GM23338 (cell line): ENCODE measurements at regions not wholly inside any gene's neighbourhood (a gene's known extent, or its start where the extent isn't known, plus 50 kb on each side); places are given as distances from the start of the nearest gene placed in this dataset.

ENCODE experiments used
- ATAC-seq: fragments of 200-7000 bp; cut with Tn5 transposase; 3 replicates; pipeline ENCODE4 v1.9.1; 2020
- DNase-seq: peaks from one replicate; pipeline ENCODE4 v3.0.0-alpha.2; 2015; ENCODE audit warnings: low spot score
- H2AFZ ChIP-seq: fragments of 200-600 bp; sonication (generic); 2 replicates; pipeline ENCODE4 v1.8.0; 2016; ENCODE audit warnings: antibody characterized with exemption, mild to moderate bottlenecking, moderate library complexity
- H3F3A ChIP-seq: fragments of 200-600 bp; sonication (generic); replicated peaks from 2 replicates; pipeline ENCODE4 v1.8.0; 2017; ENCODE audit warnings: antibody characterized with exemption, mixed run types, low read depth
- H3K27ac ChIP-seq: fragments of 200-600 bp; sonication (generic); 2 replicates; pipeline ENCODE4 v1.6.1; 2016; ENCODE audit warnings: low read depth
- H3K27me3 ChIP-seq: fragments of 200-600 bp; sonication (generic); 2 replicates; pipeline ENCODE4 v1.8.0; 2016; ENCODE audit warnings: mild to moderate bottlenecking, mixed run types, moderate library complexity; ENCODE audit not compliant: insufficient read depth
- H3K36me3 ChIP-seq: fragments of 200-600 bp; sonication (generic); 2 replicates; pipeline ENCODE4 v1.8.0; 2016; ENCODE audit warnings: mild to moderate bottlenecking; ENCODE audit not compliant: insufficient read depth
- H3K4me1 ChIP-seq: fragments of 200-600 bp; sonication (generic); 2 replicates; pipeline ENCODE4 v1.8.0; 2016; ENCODE audit warnings: mild to moderate bottlenecking, moderate library complexity; ENCODE audit not compliant: insufficient read depth
- H3K4me2 ChIP-seq: fragments of 200-600 bp; sonication (generic); 2 replicates; pipeline ENCODE4 v1.7.1; 2017; ENCODE audit warnings: mixed run types
- H3K4me3 ChIP-seq: fragments of 200-600 bp; sonication (generic); 2 replicates; pipeline ENCODE4 v1.6.1; 2016; ENCODE audit warnings: mixed run types
- H3K79me2 ChIP-seq: fragments of 200-600 bp; sonication (generic); replicated peaks from 2 replicates; pipeline ENCODE4 v1.8.0; 2017; ENCODE audit warnings: mild to moderate bottlenecking; ENCODE audit not compliant: insufficient read depth
- H3K9me2 ChIP-seq: fragments of 200-600 bp; sonication (generic); 2 replicates; pipeline ENCODE4 v1.8.0; 2017; ENCODE audit not compliant: insufficient read depth
- H4K20me1 ChIP-seq: fragments of 200-600 bp; sonication (generic); replicated peaks from 2 replicates; pipeline ENCODE4 v1.8.0; 2017; ENCODE audit warnings: mild to moderate bottlenecking; ENCODE audit not compliant: insufficient read depth
- H3K27ac Mint-ChIP-seq: 2 replicates; pipeline ENCODE4 v1.8.0; 2020; ENCODE audit warnings: inconsistent platforms, mild to moderate bottlenecking, moderate library complexity, mixed read lengths
- H3K27me3 Mint-ChIP-seq: 3 replicates; pipeline ENCODE4 v1.8.0; 2022; ENCODE audit warnings: low read depth, mild to moderate bottlenecking, moderate library complexity, mixed read lengths, inconsistent platforms; ENCODE audit not compliant: insufficient read depth, poor library complexity
- H3K36me3 Mint-ChIP-seq: 3 replicates; pipeline ENCODE4 v1.8.0; 2021; ENCODE audit warnings: low read depth, mild to moderate bottlenecking, inconsistent platforms, moderate library complexity, mixed read lengths
- H3K4me1 Mint-ChIP-seq: 3 replicates; pipeline ENCODE4 v1.8.0; 2020; ENCODE audit warnings: mild to moderate bottlenecking, inconsistent platforms, mixed read lengths
- H3K4me3 Mint-ChIP-seq: 3 replicates; pipeline ENCODE4 v1.8.0; 2021; ENCODE audit warnings: moderate library complexity, mild to moderate bottlenecking, inconsistent platforms, mixed read lengths
- H3K9me3 Mint-ChIP-seq: 3 replicates; pipeline ENCODE4 v1.8.0; 2020; ENCODE audit warnings: moderate library complexity, mild to moderate bottlenecking, inconsistent platforms, mixed read lengths
- CREB1 ChIP-seq: fragments of 250-450 bp; sonication (Bioruptor Pico); IDR thresholded peaks from 2 replicates; pipeline ENCODE4 v1.5.0; 2020; ENCODE audit warnings: low read depth, mild to moderate bottlenecking, moderate library complexity
- CTCF ChIP-seq, 2 experiments: fragments of 200-600 bp in 1 of 2; sonication (generic) in 1 of 2; conservative IDR thresholded peaks; 2 replicates each; pipeline versions ENCODE4 v1.5.1 to v1.6.1; 2016 to 2017; ENCODE audit warnings: antibody characterized with exemption in 2 of 2, low read depth in 2 of 2, mild to moderate bottlenecking in 2 of 2, moderate library complexity in 1 of 2
- ETS1 ChIP-seq: IDR thresholded peaks from 2 replicates; pipeline ENCODE4 v1.6.1; 2016; ENCODE audit warnings: antibody characterized with exemption
- EZH2 ChIP-seq: fragments of 200-600 bp; sonication (generic); IDR thresholded peaks from one replicate; pipeline ENCODE4 v1.8.0; 2017; ENCODE audit warnings: antibody characterized with exemption, mild to moderate bottlenecking, low read depth; ENCODE audit not compliant: unreplicated experiment
- EZH2phosphoT487 ChIP-seq: fragments of 200-600 bp; sonication (generic); IDR thresholded peaks from one replicate; pipeline ENCODE4 v1.8.1; 2018; ENCODE audit warnings: antibody characterized with exemption; ENCODE audit not compliant: unreplicated experiment
- JUNB ChIP-seq: IDR thresholded peaks from one replicate; pipeline ENCODE4 v1.6.1; 2016; ENCODE audit warnings: antibody characterized with exemption; ENCODE audit not compliant: unreplicated experiment
- NANOG ChIP-seq: IDR thresholded peaks from 2 replicates; pipeline ENCODE4 v1.6.1; 2016; ENCODE audit warnings: antibody characterized with exemption, borderline replicate concordance
- POLR2AphosphoS5 ChIP-seq: IDR thresholded peaks from 2 replicates; pipeline ENCODE4 v1.6.1; 2016; ENCODE audit warnings: antibody characterized with exemption, low read depth
- STAT1 ChIP-seq: IDR thresholded peaks from one replicate; pipeline ENCODE4 v1.6.1; 2016; ENCODE audit warnings: antibody characterized with exemption; ENCODE audit not compliant: unreplicated experiment
- ZNF114 ChIP-seq: fragments of 250-450 bp; sonication (Bioruptor Pico); IDR thresholded peaks from 2 replicates; pipeline ENCODE4 v1.5.0; 2020; ENCODE audit warnings: mild to moderate bottlenecking, moderate library complexity
- ZNF331 ChIP-seq: fragments of 250-450 bp; sonication (Bioruptor Pico); IDR thresholded peaks from 2 replicates; pipeline ENCODE4 v1.5.0; 2020; ENCODE audit warnings: low read depth, mild to moderate bottlenecking, moderate library complexity
- TF ChIP-seq, protein P1 (sequence below): IDR thresholded peaks from one replicate; pipeline ENCODE4 v1.6.1; 2018; ENCODE audit warnings: antibody characterized with exemption; ENCODE audit not compliant: unreplicated experiment
- TF ChIP-seq, protein P2 (sequence below): fragments of 250-450 bp; sonication (Bioruptor Pico); IDR thresholded peaks from 2 replicates; pipeline ENCODE4 v1.5.0; 2020; ENCODE audit warnings: mild to moderate bottlenecking, moderate library complexity

DNA sequence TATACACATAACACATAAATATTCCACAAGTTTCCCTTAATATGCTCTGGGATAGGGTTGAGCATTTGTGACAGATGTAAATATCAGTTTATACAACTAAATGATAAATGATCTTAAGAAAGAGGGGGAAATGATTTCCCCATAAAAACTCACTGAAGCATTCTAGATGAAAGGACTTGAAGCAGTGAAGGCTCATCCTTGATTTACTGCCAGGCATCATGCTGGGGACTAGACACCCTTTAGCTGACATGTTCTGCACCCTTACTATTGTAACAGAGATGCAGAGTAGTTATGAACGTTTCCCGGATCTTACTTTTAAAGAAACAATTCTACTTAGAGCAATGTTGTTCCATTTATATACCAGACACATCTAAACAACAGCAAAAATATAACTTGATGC lies 235.8 kb downstream of the PTGER3 start:
- no peak for TF ChIP-seq POLR2AphosphoS5
- TF ChIP-seq, protein P1, sequence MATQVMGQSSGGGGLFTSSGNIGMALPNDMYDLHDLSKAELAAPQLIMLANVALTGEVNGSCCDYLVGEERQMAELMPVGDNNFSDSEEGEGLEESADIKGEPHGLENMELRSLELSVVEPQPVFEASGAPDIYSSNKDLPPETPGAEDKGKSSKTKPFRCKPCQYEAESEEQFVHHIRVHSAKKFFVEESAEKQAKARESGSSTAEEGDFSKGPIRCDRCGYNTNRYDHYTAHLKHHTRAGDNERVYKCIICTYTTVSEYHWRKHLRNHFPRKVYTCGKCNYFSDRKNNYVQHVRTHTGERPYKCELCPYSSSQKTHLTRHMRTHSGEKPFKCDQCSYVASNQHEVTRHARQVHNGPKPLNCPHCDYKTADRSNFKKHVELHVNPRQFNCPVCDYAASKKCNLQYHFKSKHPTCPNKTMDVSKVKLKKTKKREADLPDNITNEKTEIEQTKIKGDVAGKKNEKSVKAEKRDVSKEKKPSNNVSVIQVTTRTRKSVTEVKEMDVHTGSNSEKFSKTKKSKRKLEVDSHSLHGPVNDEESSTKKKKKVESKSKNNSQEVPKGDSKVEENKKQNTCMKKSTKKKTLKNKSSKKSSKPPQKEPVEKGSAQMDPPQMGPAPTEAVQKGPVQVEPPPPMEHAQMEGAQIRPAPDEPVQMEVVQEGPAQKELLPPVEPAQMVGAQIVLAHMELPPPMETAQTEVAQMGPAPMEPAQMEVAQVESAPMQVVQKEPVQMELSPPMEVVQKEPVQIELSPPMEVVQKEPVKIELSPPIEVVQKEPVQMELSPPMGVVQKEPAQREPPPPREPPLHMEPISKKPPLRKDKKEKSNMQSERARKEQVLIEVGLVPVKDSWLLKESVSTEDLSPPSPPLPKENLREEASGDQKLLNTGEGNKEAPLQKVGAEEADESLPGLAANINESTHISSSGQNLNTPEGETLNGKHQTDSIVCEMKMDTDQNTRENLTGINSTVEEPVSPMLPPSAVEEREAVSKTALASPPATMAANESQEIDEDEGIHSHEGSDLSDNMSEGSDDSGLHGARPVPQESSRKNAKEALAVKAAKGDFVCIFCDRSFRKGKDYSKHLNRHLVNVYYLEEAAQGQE = no peak
- no peak for TF ChIP-seq NANOG
- TF ChIP-seq EZH2 = no peak
- TF ChIP-seq ZNF331 (CRISPR knock-in tag) = no peak
- no peak for TF ChIP-seq ZNF114 (CRISPR knock-in tag)
- no peak for TF ChIP-seq JUNB
- TF ChIP-seq CREB1 (CRISPR knock-in tag) = no peak
- TF ChIP-seq, protein P2, sequence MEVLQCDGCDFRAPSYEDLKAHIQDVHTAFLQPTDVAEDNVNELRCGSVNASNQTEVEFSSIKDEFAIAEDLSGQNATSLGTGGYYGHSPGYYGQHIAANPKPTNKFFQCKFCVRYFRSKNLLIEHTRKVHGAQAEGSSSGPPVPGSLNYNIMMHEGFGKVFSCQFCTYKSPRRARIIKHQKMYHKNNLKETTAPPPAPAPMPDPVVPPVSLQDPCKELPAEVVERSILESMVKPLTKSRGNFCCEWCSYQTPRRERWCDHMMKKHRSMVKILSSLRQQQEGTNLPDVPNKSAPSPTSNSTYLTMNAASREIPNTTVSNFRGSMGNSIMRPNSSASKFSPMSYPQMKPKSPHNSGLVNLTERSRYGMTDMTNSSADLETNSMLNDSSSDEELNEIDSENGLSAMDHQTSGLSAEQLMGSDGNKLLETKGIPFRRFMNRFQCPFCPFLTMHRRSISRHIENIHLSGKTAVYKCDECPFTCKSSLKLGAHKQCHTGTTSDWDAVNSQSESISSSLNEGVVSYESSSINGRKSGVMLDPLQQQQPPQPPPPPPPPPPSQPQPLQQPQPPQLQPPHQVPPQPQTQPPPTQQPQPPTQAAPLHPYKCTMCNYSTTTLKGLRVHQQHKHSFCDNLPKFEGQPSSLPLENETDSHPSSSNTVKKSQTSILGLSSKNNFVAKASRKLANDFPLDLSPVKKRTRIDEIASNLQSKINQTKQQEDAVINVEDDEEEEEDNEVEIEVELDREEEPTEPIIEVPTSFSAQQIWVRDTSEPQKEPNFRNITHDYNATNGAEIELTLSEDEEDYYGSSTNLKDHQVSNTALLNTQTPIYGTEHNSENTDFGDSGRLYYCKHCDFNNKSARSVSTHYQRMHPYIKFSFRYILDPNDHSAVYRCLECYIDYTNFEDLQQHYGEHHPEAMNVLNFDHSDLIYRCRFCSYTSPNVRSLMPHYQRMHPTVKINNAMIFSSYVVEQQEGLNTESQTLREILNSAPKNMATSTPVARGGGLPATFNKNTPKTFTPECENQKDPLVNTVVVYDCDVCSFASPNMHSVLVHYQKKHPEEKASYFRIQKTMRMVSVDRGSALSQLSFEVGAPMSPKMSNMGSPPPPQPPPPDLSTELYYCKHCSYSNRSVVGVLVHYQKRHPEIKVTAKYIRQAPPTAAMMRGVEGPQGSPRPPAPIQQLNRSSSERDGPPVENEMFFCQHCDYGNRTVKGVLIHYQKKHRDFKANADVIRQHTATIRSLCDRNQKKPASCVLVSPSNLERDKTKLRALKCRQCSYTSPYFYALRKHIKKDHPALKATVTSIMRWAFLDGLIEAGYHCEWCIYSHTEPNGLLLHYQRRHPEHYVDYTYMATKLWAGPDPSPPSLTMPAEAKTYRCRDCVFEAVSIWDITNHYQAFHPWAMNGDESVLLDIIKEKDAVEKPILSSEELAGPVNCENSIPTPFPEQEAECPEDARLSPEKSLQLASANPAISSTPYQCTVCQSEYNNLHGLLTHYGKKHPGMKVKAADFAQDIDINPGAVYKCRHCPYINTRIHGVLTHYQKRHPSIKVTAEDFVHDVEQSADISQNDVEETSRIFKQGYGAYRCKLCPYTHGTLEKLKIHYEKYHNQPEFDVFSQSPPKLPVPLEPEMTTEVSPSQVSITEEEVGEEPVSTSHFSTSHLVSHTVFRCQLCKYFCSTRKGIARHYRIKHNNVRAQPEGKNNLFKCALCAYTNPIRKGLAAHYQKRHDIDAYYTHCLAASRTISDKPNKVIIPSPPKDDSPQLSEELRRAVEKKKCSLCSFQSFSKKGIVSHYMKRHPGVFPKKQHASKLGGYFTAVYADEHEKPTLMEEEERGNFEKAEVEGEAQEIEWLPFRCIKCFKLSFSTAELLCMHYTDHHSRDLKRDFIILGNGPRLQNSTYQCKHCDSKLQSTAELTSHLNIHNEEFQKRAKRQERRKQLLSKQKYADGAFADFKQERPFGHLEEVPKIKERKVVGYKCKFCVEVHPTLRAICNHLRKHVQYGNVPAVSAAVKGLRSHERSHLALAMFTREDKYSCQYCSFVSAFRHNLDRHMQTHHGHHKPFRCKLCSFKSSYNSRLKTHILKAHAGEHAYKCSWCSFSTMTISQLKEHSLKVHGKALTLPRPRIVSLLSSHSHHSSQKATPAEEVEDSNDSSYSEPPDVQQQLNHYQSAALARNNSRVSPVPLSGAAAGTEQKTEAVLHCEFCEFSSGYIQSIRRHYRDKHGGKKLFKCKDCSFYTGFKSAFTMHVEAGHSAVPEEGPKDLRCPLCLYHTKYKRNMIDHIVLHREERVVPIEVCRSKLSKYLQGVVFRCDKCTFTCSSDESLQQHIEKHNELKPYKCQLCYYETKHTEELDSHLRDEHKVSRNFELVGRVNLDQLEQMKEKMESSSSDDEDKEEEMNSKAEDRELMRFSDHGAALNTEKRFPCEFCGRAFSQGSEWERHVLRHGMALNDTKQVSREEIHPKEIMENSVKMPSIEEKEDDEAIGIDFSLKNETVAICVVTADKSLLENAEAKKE (CRISPR knock-in tag) = no peak
- no peak for TF ChIP-seq EZH2phosphoT487
- TF ChIP-seq CTCF (conservative IDR thresholded peaks at IDR 0.05; ENCODE audit: low read depth in 2 of 2) = no peak
- no peak for TF ChIP-seq ETS1
- TF ChIP-seq STAT1 = no peak
- H3K27me3 Mint-ChIP-seq = no peaks in the 10 kb centered on the region
- H3K9me3 Mint-ChIP-seq = no peaks in the 10 kb centered on the region
- H3K4me1 ChIP-seq = no peaks in the 10 kb centered on the region
- no peak for DNase-seq
- H3K27ac Mint-ChIP-seq = no peak overlapping the region
- H3K4me2 ChIP-seq = no peak overlapping the region
- no peaks in the 10 kb centered on the region for H3K27me3 ChIP-seq
- no peaks in the 10 kb centered on the region for H3K9me2 ChIP-seq
- no peak overlapping the region for H2AFZ ChIP-seq
- no peaks in the 10 kb centered on the region for H3K79me2 ChIP-seq
- H3K4me3 Mint-ChIP-seq = no peak overlapping the region
- H3K36me3 ChIP-seq = no peaks in the 10 kb centered on the region
- no peak overlapping the region for H3K4me3 ChIP-seq
- no peaks in the 10 kb centered on the region for H3K36me3 Mint-ChIP-seq
- H3K27ac ChIP-seq = no peak overlapping the region
- peaks cover 4% of the 10 kb centered on the region; the same call in 2 of the 3 replicates for H3K4me1 Mint-ChIP-seq
- H3F3A ChIP-seq = no peaks in the 10 kb centered on the region
- no peak for ATAC-seq
- H4K20me1 ChIP-seq = no peaks in the 10 kb centered on the region; the same call in 1 of the 2 replicates
